ENCODE measurements at regions not wholly inside any gene's neighbourhood (a gene's known extent, or its start where the extent isn't known, plus 50 kb on each side); places are given as distances from the start of the nearest gene placed in this dataset.
"Not testable (repeated sequence)": the region's sequence is repeated elsewhere in the genome, so short reads cannot be mapped to it uniquely, and the experiment has no call there.

DNA sequence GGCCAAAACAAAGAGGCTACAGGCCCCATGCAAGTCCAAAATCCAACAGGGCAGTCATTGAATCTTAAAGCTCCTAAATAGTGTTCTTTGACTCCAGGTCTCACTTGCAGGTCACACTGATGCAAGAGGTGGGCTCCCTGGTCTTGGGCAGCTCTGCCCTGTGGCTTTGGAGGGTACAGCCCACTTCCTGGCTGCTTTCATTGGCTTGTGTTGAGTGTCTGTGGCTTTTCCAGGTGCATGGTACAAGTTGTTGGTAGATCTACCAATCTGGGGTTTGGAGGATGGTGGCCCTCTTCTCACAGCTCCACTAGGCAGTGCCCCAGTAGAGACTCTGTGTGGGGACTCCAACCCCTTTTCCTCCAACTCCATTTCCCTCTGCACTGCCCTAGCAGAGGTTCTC is 115.8 kb upstream of the ALKAL2 start:
- no peak for DNase-seq (ENCODE audit: low read depth in 3 of 3, low spot score in 1 of 3)

DNA sequence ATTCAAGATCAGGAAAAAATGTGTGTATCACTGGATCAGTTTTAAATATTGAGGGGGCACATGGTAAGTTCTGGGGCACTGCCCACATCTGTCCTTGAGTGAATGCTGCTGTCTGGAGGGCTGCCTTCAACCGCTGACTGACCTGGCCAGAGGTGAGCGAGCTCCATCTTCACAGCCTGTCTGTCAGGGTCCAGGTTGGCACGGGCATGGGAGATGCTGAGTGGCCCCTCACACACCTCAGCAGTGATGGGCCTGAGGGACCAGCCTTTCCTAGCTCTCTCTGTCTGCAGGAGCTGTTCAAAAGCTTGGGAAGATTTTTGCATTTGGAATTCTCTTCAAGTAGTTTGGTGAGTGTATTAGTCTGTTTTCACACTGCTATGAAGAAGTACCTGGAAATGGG is 114.8 kb upstream of the ALKAL2 start:
- no peak for DNase-seq (ENCODE audit: low read depth in 3 of 3, low spot score in 1 of 3)

DNA sequence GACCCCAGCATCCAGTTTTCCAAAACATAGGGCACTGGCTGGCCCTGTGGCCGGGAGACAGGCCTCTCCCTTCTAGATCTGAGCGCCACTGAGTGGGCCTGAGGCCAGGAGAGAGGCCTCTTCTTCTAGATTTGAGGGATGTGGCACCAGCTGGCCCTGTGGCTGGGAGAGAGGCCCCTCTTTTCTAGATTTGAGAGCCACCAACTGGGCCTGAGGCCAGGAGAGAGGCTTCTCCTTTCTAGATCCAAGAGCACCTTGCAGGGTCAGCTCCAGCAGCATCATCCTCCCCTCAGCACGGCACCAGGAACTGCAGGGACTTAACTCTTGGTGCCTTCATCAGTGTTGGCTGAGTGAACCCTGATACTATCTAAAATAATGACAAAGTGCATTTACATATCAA is 114.3 kb upstream of the ALKAL2 start:
- no peak for DNase-seq (ENCODE audit: low read depth in 3 of 3, low spot score in 1 of 3)

DNA sequence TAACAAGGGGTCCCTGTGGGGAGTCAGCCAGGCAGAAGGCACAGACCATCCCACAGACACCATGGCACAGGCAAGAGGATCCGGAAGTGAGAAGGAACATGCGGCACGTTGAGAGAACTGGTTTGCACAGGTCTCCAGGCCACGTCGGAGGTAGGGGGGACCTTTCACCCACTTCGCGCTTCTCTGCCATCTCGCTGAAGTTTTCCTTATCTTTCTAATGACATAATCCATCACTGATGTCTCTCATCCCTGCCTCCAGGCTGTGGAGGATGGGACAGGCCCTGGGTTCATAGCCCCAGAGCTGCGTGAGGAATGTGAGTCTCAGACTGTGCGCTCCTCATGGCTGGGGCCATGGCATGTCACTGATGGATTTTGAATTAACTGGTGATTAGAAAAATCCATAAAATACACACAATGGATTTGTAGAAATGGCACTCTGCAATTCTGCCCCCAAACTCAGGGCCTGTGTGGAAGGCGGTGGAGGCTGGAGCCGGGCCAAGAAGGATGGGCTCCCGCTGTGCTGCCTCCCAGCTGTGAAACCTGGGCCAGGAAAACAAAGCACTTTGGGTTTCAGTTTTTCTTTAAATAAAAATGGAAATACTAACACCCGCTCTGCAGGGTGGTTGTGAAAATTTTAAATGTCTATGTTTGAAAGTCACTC is 113.3 kb upstream of the ALKAL2 start:
- no peak for DNase-seq (ENCODE audit: low read depth in 3 of 3, low spot score in 1 of 3)

DNA sequence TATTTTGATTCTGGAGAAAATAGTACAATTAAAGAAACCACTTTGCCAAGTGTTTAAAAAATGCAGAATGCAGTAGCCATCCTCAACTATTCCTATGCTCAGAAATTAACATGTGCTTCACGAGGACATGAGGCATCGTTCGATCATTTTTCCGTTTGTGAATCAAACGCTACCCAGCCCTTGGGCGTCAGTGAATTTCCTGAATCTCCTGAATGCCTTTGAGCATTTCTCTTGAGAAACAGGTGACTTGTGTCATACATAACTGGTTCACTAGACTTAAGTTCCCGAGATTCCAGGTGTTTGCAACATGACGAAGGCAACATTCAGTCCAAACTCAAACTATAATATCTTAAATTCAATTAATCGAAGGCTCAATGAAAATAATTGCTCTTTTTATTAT is 110.0 kb upstream of the ALKAL2 start:
- no peak for DNase-seq (ENCODE audit: low read depth in 3 of 3, low spot score in 1 of 3)

DNA sequence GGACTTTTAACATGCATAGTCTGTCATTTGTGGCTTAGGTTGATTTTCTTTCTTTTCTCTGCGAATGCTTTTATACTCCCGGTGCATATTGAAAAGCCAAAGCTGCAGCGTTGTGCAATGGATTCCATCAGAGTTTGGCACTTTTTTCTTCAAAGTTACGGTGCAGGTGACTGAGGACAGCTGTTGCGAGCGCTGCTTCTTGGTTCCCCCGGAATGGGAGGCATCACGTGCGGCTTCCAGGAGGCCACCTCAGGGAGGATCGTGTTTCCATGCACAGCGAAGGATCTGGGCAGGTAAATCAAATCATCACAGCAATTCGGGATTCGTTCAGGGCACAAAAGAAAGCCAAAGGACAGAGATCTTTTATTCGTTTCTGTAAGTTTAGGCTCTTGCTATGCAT is 109.6 kb upstream of the ALKAL2 start:
- no peak for DNase-seq (ENCODE audit: low read depth in 3 of 3, low spot score in 1 of 3)

DNA sequence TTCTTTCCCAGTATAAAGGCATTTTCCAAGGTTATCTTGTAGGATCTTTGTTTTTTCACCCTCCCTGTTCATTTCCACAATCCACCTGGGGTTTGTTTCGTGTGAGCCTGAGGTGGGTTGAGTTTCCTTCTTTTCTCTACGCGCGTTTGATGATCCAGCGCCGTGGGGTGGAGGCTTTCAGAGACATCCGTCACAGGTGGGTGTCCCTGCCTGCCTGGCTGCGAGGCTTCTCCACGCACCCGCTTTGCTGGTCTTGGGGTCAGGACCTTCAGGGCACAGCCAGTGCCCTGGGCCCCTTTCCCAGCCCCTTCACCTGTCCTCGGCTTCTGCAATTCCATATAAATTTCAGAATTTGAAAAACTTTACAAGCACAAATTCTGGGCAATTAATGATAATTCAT is 109.0 kb upstream of the ALKAL2 start:
- no peak for DNase-seq (ENCODE audit: low read depth in 3 of 3, low spot score in 1 of 3)

DNA sequence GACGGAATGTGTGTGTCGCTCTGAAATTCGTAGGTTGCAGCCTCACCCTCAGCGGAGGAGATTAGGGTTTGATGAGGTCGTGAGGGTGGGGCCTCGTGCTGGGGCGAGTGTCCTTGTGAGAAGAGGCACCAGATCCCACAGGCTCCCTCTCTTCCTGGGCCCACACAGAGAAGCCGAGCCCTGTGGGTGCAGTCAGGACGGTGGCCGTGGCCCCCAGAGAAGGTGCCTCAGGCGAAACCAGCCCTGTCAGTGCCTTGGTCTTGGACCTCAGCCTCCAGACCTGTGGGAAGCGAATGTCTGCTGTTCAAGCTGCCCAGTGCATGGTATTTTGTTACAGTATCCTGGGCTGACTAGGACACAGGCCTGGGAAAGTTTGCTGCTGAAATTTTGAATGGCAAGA is 108.0 kb upstream of the ALKAL2 start:
- DNase-seq (ENCODE audit: low read depth in 3 of 3, low spot score in 1 of 3) = no peak

DNA sequence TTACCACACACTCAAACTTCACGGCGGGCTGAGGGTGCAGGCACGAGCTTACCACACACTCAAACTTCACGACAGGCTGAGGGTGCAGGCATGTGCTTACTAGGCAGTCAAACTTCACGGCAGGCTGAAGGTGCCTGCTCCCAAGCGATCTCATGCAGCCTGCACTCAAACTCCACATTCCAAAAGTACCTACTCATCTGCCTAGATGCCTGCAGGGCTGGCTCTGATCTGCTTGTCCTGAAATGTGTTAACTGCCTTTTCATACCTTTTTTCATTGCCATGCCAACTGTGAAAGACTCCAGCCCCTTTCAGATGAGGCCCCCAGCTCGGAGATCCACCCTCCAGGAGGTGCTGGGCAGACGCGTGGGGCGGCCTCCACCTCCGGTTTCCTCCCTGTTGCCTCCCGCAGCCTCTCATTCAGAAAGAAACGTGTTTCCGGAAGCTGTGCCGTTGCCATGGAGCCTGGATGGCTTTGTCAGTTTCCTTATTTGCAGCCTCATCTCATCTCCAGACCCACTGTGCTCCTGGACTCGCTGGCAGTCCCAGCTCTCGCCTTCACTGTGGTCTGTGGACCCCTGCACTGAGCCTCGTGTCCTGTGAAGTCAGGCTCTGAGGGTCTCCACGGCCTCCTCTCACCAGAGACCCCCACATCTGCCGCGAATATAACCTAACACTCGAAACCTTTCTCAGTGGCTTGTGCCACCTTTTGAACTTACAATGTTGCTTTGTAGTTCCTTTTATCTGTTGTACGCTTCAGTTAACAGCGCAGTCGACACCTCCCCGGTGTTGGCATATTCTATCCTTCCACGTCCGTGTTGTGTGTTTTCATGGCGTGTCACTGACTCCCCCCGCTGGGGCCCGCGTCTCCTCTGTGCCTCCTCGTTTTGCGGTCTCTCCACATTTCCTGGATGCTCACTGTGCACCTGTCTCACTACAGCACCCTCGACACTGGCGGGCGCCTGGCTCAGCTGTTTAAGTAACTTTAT is 106.1 kb upstream of the ALKAL2 start:
- DNase-seq (ENCODE audit: low read depth in 3 of 3, low spot score in 1 of 3) = peak in 2 of 3 donors; percentile 13 to 26

DNA sequence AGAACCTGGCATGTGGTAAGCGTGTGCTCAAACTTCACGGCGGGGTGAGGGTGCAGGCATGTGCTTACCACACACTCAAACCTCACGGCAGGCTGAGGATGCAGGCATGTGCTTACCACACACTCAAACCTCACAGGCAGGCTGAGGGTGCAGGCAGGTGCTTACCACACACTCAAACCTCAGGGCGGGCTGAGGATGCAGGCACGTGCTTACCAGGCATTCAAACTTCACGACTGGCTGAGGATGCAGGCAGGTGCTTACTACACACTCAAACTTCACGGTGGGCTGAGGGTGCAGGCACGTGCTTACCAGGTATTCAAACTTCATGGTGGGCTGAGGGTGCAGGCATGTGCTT is 105.0 kb upstream of the ALKAL2 start:
- no peak for DNase-seq (ENCODE audit: low read depth in 3 of 3, low spot score in 1 of 3)

DNA sequence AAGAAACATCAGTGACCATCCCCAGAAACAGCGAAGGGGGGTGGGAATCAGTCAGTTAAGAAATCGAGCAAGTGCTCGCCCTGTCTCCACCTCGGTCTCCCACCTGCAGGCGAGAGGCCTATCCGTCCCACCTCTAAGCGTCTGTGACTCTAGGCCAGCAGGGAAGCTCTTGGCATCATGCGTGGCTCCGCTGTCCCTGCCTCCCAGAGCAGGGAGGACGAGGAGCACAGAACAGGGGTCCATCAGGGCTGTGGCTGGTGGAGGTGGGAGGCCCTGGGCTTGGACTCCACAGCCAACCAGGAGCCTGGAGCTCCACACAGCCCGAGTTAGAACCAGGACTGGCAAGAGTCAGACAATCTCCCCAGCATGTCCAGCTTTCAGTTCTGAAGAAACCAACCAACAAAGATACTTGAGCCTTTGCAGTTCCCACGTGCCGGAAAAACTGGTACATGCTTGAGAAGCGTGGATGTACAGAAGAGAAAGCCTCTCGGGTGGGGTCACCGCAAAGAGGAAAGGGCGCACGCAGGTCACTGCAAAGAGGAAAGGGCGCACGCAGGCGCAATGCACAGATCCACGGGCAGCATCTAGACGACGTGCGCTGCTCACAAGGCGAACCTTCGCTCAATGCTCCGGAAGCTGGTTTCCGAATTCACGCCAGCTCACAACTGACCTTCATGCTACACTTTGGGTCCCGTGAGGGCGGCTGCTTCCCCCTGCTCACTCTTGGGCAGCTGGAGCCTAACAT is 104.5 kb upstream of the ALKAL2 start:
- no peak for DNase-seq (ENCODE audit: low read depth in 3 of 3, low spot score in 1 of 3)

DNA sequence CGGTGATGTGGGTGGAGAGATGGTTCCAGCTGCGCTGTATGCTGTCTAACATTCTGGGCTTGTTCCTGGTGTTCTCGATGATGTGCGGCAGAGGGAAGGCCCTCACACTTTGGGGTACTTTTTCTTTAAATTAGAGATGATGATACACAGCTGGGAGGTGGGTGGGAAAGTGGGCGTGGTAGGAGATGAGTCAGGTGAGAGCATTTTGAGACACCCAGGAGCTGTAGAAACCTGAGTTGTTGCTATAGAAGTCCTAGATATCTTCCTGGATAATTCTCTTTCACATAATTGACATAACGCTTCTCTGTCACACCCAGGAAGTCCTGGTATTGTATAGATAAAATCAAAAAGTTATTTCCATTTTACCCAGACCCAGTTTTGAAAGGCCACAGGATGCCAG is 103.8 kb upstream of the ALKAL2 start:
- DNase-seq (ENCODE audit: low read depth in 3 of 3, low spot score in 1 of 3) = no peak

DNA sequence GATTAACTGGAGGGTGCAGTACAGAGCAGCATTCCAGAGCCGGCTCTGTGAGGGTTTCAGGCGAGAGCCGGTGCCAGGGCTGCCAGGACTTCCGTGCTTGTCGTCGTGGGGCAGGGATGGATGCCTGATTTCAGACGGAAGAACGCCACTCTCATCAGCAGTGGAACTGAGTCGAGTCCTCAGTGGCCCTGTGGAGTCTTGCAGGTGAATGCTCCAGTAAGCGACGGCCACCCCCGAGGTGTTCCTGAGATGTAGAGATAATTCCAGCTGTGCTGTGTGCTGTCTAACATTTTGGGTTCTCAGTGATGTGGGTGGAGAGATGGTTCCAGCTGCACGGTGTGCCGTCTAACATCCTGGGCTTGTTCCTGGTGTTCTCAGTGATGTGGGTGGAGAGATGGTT is 103.1 kb upstream of the ALKAL2 start:
- DNase-seq (ENCODE audit: low read depth in 3 of 3, low spot score in 1 of 3) = no peak

DNA sequence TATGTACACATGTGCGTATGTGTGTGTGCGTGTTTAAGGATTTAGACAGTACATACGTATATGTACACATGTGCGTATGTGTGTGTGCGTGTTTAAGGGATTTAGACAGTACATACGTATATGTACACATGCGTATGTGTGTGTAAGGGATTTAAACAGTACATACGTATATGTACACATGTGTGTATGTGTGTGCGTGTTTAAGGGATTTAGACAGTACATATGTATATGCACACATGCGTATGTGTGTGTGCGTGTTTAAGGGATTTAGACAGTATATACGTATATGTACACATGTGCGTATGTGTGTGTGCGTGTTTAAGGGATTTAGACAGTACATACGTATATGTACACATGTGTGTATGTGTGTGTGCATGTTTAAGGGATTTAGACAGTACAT is 102.1 kb upstream of the ALKAL2 start:
- not testable (repeated sequence) for DNase-seq (ENCODE audit: low read depth in 3 of 3, low spot score in 1 of 3)

DNA sequence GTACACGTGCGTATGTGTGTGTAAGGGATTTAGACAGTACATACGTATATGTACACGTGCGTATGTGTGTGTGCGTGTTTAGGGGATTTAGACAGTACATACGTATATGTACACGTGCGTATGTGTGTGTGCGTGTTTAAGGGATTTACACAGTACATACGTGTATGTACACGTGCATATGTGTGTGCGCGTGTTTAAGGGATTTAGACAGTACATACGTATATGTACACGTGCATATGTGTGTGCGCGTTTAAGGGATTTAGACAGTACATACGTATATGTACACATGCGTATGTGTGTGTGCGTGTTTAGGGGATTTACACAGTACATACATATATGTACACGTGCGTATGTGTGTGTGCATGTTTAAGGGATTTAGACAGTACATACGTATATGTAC is 100.9 kb upstream of the ALKAL2 start:
- not testable (repeated sequence) for DNase-seq (ENCODE audit: low read depth in 3 of 3, low spot score in 1 of 3)

DNA sequence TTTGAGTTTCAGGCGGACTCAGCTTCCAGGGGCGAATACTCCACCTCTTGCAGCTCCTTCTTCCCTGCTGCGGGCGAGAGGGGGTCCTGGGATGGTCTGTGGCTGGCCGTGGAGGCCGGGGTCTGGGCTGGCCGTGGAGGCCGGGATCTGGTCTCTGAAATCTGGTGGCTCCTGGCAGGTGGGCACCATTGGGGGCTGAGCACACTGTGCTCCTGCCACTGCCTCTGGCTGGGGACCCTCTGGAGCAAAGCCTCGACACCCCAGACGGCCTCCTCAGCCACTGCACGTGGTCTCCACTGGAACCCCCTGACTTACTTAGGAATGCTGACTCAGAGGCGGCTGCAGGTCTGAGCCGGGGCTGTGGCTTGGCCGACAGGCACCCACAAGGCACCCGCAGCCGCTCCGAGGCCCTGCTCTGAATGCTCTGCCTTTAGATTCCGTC is 100.1 kb upstream of the ALKAL2 start:
- DNase-seq (ENCODE audit: low read depth in 3 of 3, low spot score in 1 of 3) = no peak

DNA sequence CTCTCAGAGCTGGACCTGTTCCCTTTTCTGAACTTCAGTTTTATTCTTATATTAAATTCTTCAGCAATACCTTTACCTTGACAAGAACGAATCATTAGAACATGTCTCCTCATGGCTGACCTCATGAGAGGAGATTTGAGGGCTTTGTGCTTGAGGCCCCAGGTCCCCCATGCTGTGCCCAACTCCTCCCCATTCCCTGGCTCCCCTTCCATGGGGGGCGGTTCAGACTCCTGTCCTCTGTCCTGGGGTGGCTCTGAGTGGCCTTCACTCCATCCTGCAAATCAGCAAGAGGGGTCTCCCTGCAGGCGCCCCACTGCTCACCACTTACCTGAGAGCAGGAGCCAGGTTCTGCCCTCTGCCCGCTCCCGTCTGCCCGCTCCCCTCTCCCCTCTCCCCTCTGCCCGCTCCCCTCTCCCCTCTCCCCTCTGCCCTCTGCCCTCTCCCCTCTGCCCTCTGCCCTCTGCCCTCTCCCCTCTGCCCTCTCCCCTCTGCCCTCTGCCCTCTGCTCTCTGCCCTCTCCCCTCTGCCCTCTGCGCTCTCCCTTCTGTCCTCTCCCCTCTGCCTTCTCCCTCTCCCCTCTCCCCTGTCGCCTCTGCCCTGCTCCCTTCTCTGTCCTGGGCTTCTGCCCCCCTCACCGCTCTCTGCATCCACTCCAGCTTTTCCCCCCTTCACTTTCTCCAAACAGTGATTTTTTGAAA is 98.7 kb upstream of the ALKAL2 start:
- no peak for DNase-seq (ENCODE audit: low read depth in 3 of 3, low spot score in 1 of 3)

DNA sequence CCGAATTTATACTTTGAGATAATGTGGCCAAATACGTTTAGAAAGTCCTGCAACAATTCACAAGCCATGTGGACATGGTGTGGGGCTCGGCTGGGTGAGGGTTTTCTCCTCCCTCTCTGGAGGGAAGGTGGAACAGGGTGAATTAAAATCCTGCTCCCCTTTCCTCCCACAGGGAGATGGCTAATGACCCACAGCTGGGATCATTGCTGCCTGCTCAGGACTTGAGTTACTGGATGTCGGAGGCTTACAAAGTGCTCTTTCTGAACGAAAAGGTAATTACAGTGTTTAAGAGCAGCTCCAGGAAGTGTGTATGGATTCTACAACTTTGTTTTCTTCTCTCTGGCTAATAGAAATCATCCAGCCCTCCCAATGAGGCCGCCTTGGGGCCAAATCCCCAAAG is 97.9 kb upstream of the ALKAL2 start:
- DNase-seq (ENCODE audit: low read depth in 3 of 3, low spot score in 1 of 3) = no peak

DNA sequence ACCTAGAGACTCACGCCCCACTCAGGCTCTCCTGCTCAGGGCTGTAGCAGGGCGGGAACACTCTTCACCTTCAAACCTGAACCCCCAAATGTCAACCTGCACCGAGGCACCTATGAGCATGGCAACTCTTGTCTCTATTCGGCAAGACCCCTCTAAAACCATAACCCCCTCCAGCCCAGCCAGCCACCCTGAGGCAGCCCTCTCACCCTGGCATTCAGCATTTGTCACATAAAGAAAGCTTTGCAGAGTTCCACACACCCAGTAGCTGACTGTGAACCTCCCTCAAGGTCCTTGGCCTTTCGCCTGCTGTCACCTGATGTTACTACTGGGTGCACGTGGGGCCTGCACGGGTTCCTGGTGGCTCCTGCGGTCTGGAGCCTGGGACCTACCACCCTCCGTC is 97.2 kb upstream of the ALKAL2 start:
- no peak for DNase-seq (ENCODE audit: low read depth in 3 of 3, low spot score in 1 of 3)

DNA sequence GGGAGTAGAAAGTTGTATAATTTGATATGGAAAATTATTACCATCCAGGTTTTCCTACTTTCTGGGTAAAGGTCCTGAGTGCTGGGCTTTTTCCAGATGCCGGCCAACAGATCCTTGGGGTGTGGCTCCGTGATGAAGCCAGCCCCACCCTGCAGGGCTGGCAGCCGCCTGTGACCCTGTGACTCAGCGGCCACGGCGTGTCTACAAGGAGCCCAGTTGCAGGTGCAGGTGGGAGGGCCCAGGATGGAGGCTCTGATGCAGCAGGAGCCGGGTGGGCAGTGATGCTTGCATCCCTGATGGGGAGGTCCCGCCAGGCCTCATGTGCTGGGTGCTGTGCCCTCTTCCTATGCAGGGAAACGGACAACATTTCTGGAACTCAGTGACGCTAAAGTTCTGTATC is 96.0 kb upstream of the ALKAL2 start:
- DNase-seq (ENCODE audit: low read depth in 3 of 3, low spot score in 1 of 3) = no peak

DNA sequence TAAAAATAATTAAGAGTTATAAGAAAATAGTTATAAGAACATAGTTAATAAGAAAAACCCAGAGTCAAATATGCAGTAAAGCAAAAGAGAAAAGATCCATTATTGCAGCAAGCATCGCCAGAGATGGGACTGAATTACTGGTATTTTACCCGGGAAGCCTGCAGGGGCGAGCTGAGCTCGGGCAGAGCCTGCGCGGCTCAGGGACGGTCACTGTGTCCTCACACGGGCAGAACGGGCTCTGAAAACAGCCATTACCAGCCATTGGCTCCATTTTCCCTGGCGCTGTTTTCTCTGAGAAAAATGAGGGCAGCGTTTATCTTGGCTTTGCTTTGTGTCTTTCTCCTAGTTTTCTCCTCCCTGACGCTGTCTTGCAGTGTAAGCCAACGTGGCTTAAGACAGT is 95.3 kb upstream of the ALKAL2 start:
- no peak for DNase-seq (ENCODE audit: low read depth in 3 of 3, low spot score in 1 of 3)

DNA sequence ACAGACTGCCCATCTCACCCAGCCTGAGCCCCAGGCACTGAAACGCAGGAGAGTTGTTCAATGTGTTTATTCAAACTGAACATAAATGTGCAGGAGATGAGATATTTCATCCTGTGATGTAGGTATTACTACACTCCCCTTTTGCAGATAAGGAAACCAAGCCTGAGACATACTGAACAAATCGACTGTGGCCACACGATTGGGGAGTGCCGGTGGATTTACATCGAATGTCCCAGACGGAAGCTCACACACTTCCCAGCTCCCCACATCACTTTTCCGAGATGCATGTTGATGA is 94.8 kb upstream of the ALKAL2 start:
- DNase-seq (ENCODE audit: low read depth in 3 of 3, low spot score in 1 of 3) = no peak

All from stimulated activated CD4-positive, alpha-beta T cell treated with anti-CD3 and anti-CD28 coated beads, TNF-alpha, amount 100 ng/mL, for 1 hour (primary cell).